Loucy (cell line): ENCODE measurements at regions not wholly inside any gene's neighbourhood (a gene's known extent, or its start where the extent isn't known, plus 50 kb on each side); places are given as distances from the start of the nearest gene placed in this dataset.

Experiments used
- H2AFZ ChIP-seq: fragments of 200-600 bp; sonication (generic); 2 replicates; pipeline ENCODE4 v1.6.0; 2016; ENCODE audit warnings: antibody characterized with exemption, mild to moderate bottlenecking, low read length, moderate library complexity
- H3F3A ChIP-seq: fragments of 200-600 bp; 2 replicates; pipeline ENCODE4 v1.6.0; 2016; ENCODE audit warnings: antibody characterized with exemption, low read depth, mild to moderate bottlenecking
- H3K27me3 ChIP-seq: fragments of 200-600 bp; sonication (generic); 2 replicates; pipeline ENCODE4 v1.6.1; 2014; ENCODE audit warnings: low read length, mild to moderate bottlenecking; ENCODE audit not compliant: insufficient read depth, poor library complexity, severe bottlenecking
- H3K36me3 ChIP-seq: fragments of 200-600 bp; sonication (generic); 2 replicates; pipeline ENCODE4 v1.6.1; 2016; ENCODE audit warnings: low read length; ENCODE audit not compliant: insufficient read depth
- H3K4me1 ChIP-seq: fragments of 200-600 bp; sonication (generic); 2 replicates; pipeline ENCODE4 v1.5.1; 2014; ENCODE audit warnings: low read length, mild to moderate bottlenecking; ENCODE audit not compliant: insufficient read depth, poor library complexity, severe bottlenecking
- H3K4me2 ChIP-seq: fragments of 200-600 bp; sonication (generic); 2 replicates; pipeline ENCODE4 v1.6.0; 2014; ENCODE audit warnings: antibody characterized with exemption, low read length, low read depth, mild to moderate bottlenecking; ENCODE audit not compliant: poor library complexity, severe bottlenecking
- H3K4me3 ChIP-seq: fragments of 200-600 bp; sonication (generic); 2 replicates; pipeline ENCODE4 v1.5.1; 2014; ENCODE audit warnings: low read length, mild to moderate bottlenecking, mixed read lengths; ENCODE audit not compliant: poor library complexity, severe bottlenecking
- H3K79me2 ChIP-seq: fragments of 200-600 bp; sonication (generic); 2 replicates; pipeline ENCODE4 v1.6.1; 2014; ENCODE audit warnings: low read length; ENCODE audit not compliant: insufficient read depth
- H3K9ac ChIP-seq: fragments of 200-600 bp; sonication (generic); 2 replicates; pipeline ENCODE4 v1.6.0; 2014; ENCODE audit warnings: mild to moderate bottlenecking, low read depth, low read length, moderate library complexity; ENCODE audit not compliant: poor library complexity, severe bottlenecking
- H3K9me2 ChIP-seq: fragments of 200-600 bp; sonication (generic); replicated peaks from 2 replicates; pipeline ENCODE4 v1.6.1; 2016; ENCODE audit warnings: low read depth, low read length, mixed read lengths
- H3K9me3 ChIP-seq: fragments of 200-600 bp; sonication (generic); 2 replicates; pipeline ENCODE4 v1.6.1; 2014; ENCODE audit warnings: mild to moderate bottlenecking, antibody characterized with exemption, low read length, low read depth; ENCODE audit not compliant: insufficient read depth
- H4K20me1 ChIP-seq: fragments of 200-600 bp; sonication (generic); 2 replicates; pipeline ENCODE4 v1.6.0; 2014; ENCODE audit warnings: antibody characterized with exemption, low read length, mild to moderate bottlenecking; ENCODE audit not compliant: insufficient read depth, poor library complexity, severe bottlenecking
- EZH2phosphoT487 ChIP-seq: fragments of 200-600 bp; IDR thresholded peaks from 2 replicates; pipeline ENCODE4 v1.6.1; 2018; ENCODE audit warnings: antibody characterized with exemption, mild to moderate bottlenecking, moderate library complexity, borderline replicate concordance
- TF ChIP-seq, protein P1 (sequence below): fragments of 200-600 bp; sonication (generic); conservative IDR thresholded peaks from 2 replicates; pipeline ENCODE4 v1.5.1; 2014; ENCODE audit warnings: mild to moderate bottlenecking, antibody characterized with exemption, low read length

DNA sequence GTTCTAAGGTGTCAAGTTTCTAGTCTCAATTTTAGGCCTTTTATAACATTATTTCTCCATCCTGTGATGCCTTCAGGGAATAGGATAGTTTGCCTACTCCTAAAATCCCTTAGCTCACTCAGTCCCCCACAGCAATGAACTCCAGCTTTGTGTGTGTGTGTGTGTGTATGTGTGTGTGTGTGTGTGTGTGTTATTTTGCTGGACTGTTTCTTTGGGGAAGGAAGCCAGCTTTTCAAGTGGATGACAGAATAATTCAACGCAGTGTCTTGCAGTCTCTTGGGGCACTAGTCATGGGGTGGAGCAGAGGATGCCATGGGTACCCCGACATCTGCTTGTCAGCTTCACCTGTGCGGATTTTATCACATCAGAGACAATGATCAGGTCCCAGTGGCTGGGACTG is 262.8 kb upstream of the DAPK1 start:
- Histone ChIP-seq H3F3A (no peaks in the 10 kb centered on the region), H3K27me3 (no peaks in the 10 kb centered on the region), H3K79me2 (no peaks in the 10 kb centered on the region)

DNA sequence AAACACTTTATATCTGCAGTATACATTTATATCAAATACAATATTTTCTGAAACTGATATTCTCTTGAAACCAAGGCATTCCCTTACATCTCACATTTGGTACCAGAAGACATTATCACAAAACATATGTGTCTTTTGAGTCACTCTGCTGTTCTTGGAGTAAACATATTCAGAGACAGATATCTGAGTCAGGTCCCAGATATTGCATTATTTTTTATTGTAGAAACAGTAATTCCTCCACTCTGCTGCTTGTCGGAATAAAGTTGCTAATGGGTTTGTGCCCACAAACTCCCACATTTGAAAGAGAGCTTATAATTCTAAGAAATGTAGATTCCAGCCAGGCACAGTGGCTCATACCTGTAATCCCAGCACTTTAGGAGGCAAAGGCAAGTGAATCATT is 261.1 kb upstream of the DAPK1 start:
- no peaks in the 10 kb centered on the region for H3K4me1 ChIP-seq
- H3K36me3 ChIP-seq = no peaks in the 10 kb centered on the region
- H3K27me3 ChIP-seq = no peaks in the 10 kb centered on the region

More for the DNA sequence above, 262.8 kb upstream of the DAPK1 start:
- no peaks in the 10 kb centered on the region for H3K4me1 ChIP-seq
- H4K20me1 ChIP-seq = no peaks in the 10 kb centered on the region
- no peak overlapping the region for H3K4me2 ChIP-seq
- H3K4me3 ChIP-seq = no peak overlapping the region
- no peak overlapping the region for H3K9ac ChIP-seq
- no peak for TF ChIP-seq EZH2phosphoT487
- TF ChIP-seq, protein P1, sequence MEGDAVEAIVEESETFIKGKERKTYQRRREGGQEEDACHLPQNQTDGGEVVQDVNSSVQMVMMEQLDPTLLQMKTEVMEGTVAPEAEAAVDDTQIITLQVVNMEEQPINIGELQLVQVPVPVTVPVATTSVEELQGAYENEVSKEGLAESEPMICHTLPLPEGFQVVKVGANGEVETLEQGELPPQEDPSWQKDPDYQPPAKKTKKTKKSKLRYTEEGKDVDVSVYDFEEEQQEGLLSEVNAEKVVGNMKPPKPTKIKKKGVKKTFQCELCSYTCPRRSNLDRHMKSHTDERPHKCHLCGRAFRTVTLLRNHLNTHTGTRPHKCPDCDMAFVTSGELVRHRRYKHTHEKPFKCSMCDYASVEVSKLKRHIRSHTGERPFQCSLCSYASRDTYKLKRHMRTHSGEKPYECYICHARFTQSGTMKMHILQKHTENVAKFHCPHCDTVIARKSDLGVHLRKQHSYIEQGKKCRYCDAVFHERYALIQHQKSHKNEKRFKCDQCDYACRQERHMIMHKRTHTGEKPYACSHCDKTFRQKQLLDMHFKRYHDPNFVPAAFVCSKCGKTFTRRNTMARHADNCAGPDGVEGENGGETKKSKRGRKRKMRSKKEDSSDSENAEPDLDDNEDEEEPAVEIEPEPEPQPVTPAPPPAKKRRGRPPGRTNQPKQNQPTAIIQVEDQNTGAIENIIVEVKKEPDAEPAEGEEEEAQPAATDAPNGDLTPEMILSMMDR = no peak
- peaks cover 3% of the 10 kb centered on the region; the same call in 1 of the 2 replicates for H3K9me3 ChIP-seq
- H2AFZ ChIP-seq = no peak overlapping the region
- H3K36me3 ChIP-seq = no peaks in the 10 kb centered on the region
- no peaks in the 10 kb centered on the region for H3K9me2 ChIP-seq

DNA sequence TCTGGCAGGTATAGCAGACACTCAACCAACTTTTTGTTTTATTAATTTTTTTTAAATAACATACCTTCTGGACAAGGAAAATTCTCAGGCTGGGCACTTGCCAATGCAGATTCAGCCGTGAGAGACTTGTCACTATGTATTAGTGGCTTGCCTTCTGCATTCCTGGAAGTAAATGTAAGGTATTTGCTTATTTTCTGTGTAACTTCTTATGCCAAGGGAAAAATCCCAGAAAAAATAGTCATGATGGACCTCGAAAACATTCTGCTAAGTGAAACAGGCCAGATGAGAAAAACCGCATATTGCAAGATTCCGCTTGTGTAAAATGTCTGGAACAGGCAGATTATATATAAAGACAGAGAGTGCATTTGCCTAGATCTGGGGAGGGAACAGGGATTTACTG is 260.3 kb upstream of the DAPK1 start:
- TF ChIP-seq EZH2phosphoT487 = no peak
- TF ChIP-seq, protein P1 = no peak
- H3K36me3 ChIP-seq = no peaks in the 10 kb centered on the region
- H3K9me2 ChIP-seq = no peaks in the 10 kb centered on the region
- H3K4me3 ChIP-seq = no peak overlapping the region
- H4K20me1 ChIP-seq = no peaks in the 10 kb centered on the region
- no peaks in the 10 kb centered on the region for H3K4me1 ChIP-seq
- no peaks in the 10 kb centered on the region for H3K27me3 ChIP-seq
- H3K9ac ChIP-seq = no peak overlapping the region
- no peak overlapping the region for H3K4me2 ChIP-seq
- H2AFZ ChIP-seq = no peak overlapping the region
- H3F3A ChIP-seq = no peaks in the 10 kb centered on the region
- no peaks in the 10 kb centered on the region for H3K9me3 ChIP-seq
- no peaks in the 10 kb centered on the region for H3K79me2 ChIP-seq

More for the DNA sequence above, 261.1 kb upstream of the DAPK1 start:
- TF ChIP-seq EZH2phosphoT487 = no peak
- TF ChIP-seq, protein P1 = no peak
- Histone ChIP-seq H4K20me1 (no peaks in the 10 kb centered on the region), H3K9ac (no peak overlapping the region), H3F3A (no peaks in the 10 kb centered on the region), H3K79me2 (no peaks in the 10 kb centered on the region), H3K9me2 (no peaks in the 10 kb centered on the region), H2AFZ (no peak overlapping the region), H3K4me3 (no peak overlapping the region), H3K9me3 (0 out of 2 replicates have a peak, but pooled peaks cover under 1% of the 10 kb centered on the region), H3K4me2 (no peak overlapping the region)
